ENCODE measurements at regions not wholly inside any gene's neighbourhood (a gene's known extent, or its start where the extent isn't known, plus 50 kb on each side); places are given as distances from the start of the nearest gene placed in this dataset.

DNA sequence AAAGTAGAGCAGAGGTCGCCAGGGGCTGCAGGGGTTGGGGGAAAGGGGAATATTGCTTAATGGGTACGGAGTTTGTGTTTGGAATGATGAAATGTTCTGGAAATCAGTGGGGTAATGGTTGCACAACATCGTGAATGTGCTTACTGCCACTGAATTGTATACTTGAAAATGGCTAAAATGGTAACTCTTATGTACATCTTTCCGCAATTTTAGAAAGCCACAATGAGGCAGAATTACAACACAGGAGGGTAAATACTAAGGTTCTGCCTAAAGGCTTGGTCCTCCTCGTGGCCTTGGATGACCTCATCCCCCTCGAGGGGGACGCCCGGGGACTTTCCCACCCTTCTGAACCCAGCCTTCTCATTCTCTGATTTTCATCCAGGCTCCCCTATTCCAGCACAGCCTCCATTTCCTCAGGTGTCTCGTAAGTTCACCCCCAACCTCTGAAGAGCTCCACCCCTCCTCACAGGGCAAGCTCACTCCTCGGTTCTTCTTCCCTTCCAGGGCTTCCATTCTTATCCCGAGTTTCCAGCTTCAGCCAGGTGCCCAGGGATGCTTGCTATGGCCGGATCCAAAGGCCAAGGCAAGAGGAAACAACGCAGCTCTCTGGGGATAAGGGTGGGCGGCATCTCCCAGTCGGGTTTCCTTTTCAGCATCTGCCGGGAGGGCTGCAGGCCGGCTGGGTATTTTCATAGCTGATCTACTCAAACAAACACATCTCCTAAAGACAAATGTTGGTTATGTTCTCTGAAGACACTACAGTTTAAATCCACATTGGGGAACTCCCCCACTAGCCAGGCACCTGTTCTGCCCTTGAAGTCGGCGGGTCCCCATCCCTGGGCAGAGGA is 71.3 kb upstream of the ACSL1 start:
- Histone ChIP-seq H3K4me1 (ENCODE audit: control insufficient read depth in 1 of 2, extremely low read depth in 1 of 2, insufficient read depth in 2 of 2, low read length in 2 of 2) (no peaks in the 10 kb centered on the region), H3K27me3 (replicated peaks in 1 of 2; ENCODE audit: control insufficient read depth in 2 of 2, extremely low read depth in 1 of 2, insufficient read depth in 2 of 2, low read length in 1 of 2) (peaks cover 0 to 25% of the 10 kb centered on the region in 2 experiments), H3K27ac (ENCODE audit: low read length) (no peak overlapping the region), H3K9me3 (no peaks in the 10 kb centered on the region), H3K36me3 (ENCODE audit: control insufficient read depth in 2 of 2, extremely low read depth in 1 of 2, insufficient read depth in 1 of 2, low read length in 1 of 2) (no peaks in the 10 kb centered on the region), H3K4me3 (ENCODE audit: control insufficient read depth in 1 of 2, extremely low read depth in 1 of 2, low read length in 1 of 2) (no peak overlapping the region)
- peaks cover 16 to 21% of the 10 kb centered on the region in 2 donors for H3K27me3 Mint-ChIP-seq
- no peak overlapping the region for H3K4me3 Mint-ChIP-seq
- POLR2A ChIA-PET = no interaction called here
- no peak overlapping the region for H3K27ac Mint-ChIP-seq
- no peaks in the 10 kb centered on the region for H3K36me3 Mint-ChIP-seq
- ATAC-seq (replicated peaks in 1 of 4) (no peak), DNase-seq (no peak)
- CTCF ChIA-PET = no interaction called here
- H3K9me3 Mint-ChIP-seq = peaks cover 0 to 6% (median 0%) of the 10 kb centered on the region in 3 donors
- H3K4me1 Mint-ChIP-seq = no peaks in the 10 kb centered on the region
- 72% methylated on average over 14 of the region's 19 CpGs for WGBS (ENCODE audit: insufficient coverage)

DNA sequence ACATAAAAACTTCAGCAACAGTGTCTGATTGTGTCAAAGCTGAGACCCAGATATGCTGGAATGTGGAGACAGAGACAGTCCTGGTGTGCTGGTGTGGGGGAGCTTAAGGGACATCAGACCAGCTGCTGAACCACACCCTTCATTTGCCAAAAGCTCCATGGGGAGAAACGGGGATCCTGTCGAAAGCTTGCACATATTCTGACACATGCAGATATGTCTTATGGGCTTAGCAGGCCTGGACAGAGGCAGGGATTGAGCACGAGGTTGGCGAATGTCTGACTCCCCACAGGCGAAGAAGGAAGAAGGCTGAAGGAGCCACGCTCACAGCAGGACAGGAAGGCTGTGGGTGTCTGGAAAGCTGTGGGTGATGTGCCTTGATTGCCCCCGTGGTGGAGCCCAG is 72.1 kb upstream of the ACSL1 start:
- ChIA-PET POLR2A (no interaction called here), CTCF (no interaction called here)
- Histone ChIP-seq H3K4me3 (ENCODE audit: control insufficient read depth in 1 of 2, extremely low read depth in 1 of 2, low read length in 1 of 2) (no peak overlapping the region), H3K9me3 (no peaks in the 10 kb centered on the region), H3K36me3 (ENCODE audit: control insufficient read depth in 2 of 2, extremely low read depth in 1 of 2, insufficient read depth in 1 of 2, low read length in 1 of 2) (no peaks in the 10 kb centered on the region), H3K27ac (ENCODE audit: low read length) (no peak overlapping the region), H3K4me1 (ENCODE audit: control insufficient read depth in 1 of 2, extremely low read depth in 1 of 2, insufficient read depth in 2 of 2, low read length in 2 of 2) (no peaks in the 10 kb centered on the region), H3K27me3 (replicated peaks in 1 of 2; ENCODE audit: control insufficient read depth in 2 of 2, extremely low read depth in 1 of 2, insufficient read depth in 2 of 2, low read length in 1 of 2) (peaks cover 0 to 25% of the 10 kb centered on the region in 2 experiments)
- ATAC-seq (replicated peaks in 1 of 4) (no peak), DNase-seq (no peak)
- Mint-ChIP-seq H3K9me3 (peaks cover 0 to 6% (median 0%) of the 10 kb centered on the region in 3 donors), H3K4me3 (no peak overlapping the region), H3K27me3 (peaks cover 16 to 21% of the 10 kb centered on the region in 2 donors), H3K36me3 (no peaks in the 10 kb centered on the region), H3K27ac (no peak overlapping the region), H3K4me1 (no peaks in the 10 kb centered on the region)
- 61% methylated on average over 6 of the region's 7 CpGs for WGBS (ENCODE audit: insufficient coverage)

DNA sequence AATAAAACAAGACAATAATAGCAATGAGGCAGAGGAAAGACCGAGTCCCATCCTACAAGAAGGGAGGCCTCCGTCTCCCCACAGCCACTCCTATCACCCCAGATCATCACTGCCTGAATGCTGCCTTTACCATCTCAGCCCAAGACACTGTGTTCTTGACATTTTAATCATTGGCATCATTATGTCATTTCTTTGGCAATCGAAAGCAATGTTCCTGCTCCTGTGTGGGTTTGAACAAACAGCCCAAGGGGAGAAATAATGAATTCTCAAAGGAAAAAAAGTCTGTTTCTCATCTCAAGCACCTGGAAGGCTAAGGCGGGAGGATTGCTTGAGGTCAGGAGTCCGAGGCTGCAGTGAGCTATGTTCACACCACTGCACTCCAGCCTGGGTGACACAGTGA is 73.0 kb upstream of the ACSL1 start:
- ATAC-seq (replicated peaks in 1 of 4) (no peak), DNase-seq (no peak)
- no peak overlapping the region for H3K27ac ChIP-seq (ENCODE audit: low read length)
- WGBS (ENCODE audit: insufficient coverage) = 91% methylated on average over 3 of the region's 5 CpGs
- H3K4me3 Mint-ChIP-seq = no peak overlapping the region
- no peaks in the 10 kb centered on the region for H3K4me1 Mint-ChIP-seq
- no peaks in the 10 kb centered on the region for H3K4me1 ChIP-seq (ENCODE audit: control insufficient read depth in 1 of 2, extremely low read depth in 1 of 2, insufficient read depth in 2 of 2, low read length in 2 of 2)
- ChIA-PET POLR2A (no interaction called here), CTCF (no interaction called here)
- H3K9me3 Mint-ChIP-seq = peaks cover 0 to 4% (median 0%) of the 10 kb centered on the region in 3 donors
- no peaks in the 10 kb centered on the region for H3K36me3 ChIP-seq (ENCODE audit: control insufficient read depth in 2 of 2, extremely low read depth in 1 of 2, insufficient read depth in 1 of 2, low read length in 1 of 2)
- H3K9me3 ChIP-seq = no peaks in the 10 kb centered on the region
- no peak overlapping the region for H3K27ac Mint-ChIP-seq
- peaks cover 0 to 25% of the 10 kb centered on the region in 2 experiments for H3K27me3 ChIP-seq (replicated peaks in 1 of 2; ENCODE audit: control insufficient read depth in 2 of 2, extremely low read depth in 1 of 2, insufficient read depth in 2 of 2, low read length in 1 of 2)
- H3K36me3 Mint-ChIP-seq = no peaks in the 10 kb centered on the region
- peaks cover 14 to 19% of the 10 kb centered on the region in 2 donors for H3K27me3 Mint-ChIP-seq
- no peak overlapping the region for H3K4me3 ChIP-seq (ENCODE audit: control insufficient read depth in 1 of 2, extremely low read depth in 1 of 2, low read length in 1 of 2)

DNA sequence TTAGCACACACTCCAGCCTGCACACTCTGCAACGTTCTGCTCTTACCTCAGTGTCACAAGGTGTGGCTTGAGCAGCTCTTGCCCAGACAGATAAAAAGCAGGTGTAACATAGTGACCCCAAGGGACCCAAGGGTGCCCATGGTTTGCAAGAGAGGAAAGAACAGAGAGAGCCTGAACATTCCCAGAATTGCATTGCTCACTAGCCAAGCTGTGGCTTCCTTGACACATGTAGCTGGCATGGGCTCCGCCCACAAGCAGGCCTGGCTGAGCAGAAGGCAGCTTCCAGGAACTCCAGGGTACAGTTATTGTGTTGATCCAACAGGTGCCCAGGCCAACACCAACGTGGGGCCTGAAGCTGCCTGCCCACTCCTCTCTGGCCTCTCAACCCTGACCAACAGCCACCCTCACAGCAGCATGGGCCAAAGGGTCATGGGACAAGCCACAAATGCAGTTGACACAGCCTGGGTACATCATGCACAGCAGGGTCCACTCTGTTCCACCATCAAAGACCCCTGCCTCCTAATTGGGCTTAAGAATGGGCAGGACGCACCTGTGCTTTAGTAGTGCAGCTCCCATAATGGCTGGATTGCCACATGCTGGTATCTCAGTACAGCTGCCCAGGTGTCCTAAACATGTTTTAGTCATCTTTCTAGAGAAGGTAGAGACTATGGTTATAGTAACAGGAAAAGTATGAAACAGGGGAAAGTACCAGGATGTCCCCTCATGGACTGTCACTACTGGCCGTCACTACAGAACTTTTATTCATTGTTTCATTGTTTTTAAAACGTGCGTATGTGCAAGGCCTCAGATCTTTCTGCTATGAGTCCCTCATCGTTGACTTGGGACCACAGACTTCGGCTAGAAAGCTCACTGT is 73.7 kb upstream of the ACSL1 start:
- H3K27ac ChIP-seq (ENCODE audit: low read length) = no peak overlapping the region
- DNase-seq (no peak), ATAC-seq (replicated peaks in 1 of 4) (no peak)
- H3K4me1 ChIP-seq (ENCODE audit: control insufficient read depth in 1 of 2, extremely low read depth in 1 of 2, insufficient read depth in 2 of 2, low read length in 2 of 2) = no peaks in the 10 kb centered on the region
- no peak overlapping the region for H3K4me3 ChIP-seq (ENCODE audit: control insufficient read depth in 1 of 2, extremely low read depth in 1 of 2, low read length in 1 of 2)
- Mint-ChIP-seq H3K36me3 (no peaks in the 10 kb centered on the region), H3K27ac (no peak overlapping the region), H3K27me3 (peaks cover 10 to 15% of the 10 kb centered on the region in 2 donors), H3K9me3 (no peaks in the 10 kb centered on the region), H3K4me3 (no peak overlapping the region), H3K4me1 (no peaks in the 10 kb centered on the region)
- CTCF ChIA-PET = no interaction called here
- WGBS (ENCODE audit: insufficient coverage) = 76% methylated on average over 9 of the region's 9 CpGs
- H3K36me3 ChIP-seq (ENCODE audit: control insufficient read depth in 2 of 2, extremely low read depth in 1 of 2, insufficient read depth in 1 of 2, low read length in 1 of 2) = no peaks in the 10 kb centered on the region
- H3K27me3 ChIP-seq (replicated peaks in 1 of 2; ENCODE audit: control insufficient read depth in 2 of 2, extremely low read depth in 1 of 2, insufficient read depth in 2 of 2, low read length in 1 of 2) = peaks cover 0 to 25% of the 10 kb centered on the region in 2 experiments
- no peaks in the 10 kb centered on the region for H3K9me3 ChIP-seq
- POLR2A ChIA-PET = no interaction called here

DNA sequence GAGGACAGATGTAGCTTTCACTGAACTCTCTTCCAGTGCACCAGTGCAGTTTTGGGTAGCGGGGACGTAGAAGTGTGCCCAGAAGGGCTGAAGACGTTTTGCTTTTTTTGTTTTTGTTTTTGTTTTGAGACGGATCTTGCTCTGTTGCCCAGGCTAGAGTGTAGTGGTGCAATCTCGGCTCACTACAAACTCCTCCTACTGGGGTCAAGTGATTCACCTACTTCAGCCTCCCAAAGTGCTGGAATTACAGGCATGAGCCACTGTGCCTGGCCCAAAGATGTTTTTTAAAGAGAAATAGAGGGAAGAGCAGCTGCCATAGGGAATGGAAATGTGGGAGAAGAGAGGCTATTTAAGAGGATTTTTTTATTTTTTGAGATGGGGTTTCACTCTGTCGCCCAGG is 74.4 kb upstream of the ACSL1 start:
- Histone ChIP-seq H3K27me3 (replicated peaks in 1 of 2; ENCODE audit: control insufficient read depth in 2 of 2, extremely low read depth in 1 of 2, insufficient read depth in 2 of 2, low read length in 1 of 2) (peaks cover 0 to 25% of the 10 kb centered on the region in 2 experiments), H3K27ac (ENCODE audit: low read length) (no peak overlapping the region), H3K9me3 (no peaks in the 10 kb centered on the region), H3K4me3 (ENCODE audit: control insufficient read depth in 1 of 2, extremely low read depth in 1 of 2, low read length in 1 of 2) (no peak overlapping the region), H3K4me1 (ENCODE audit: control insufficient read depth in 1 of 2, extremely low read depth in 1 of 2, insufficient read depth in 2 of 2, low read length in 2 of 2) (no peaks in the 10 kb centered on the region), H3K36me3 (ENCODE audit: control insufficient read depth in 2 of 2, extremely low read depth in 1 of 2, insufficient read depth in 1 of 2, low read length in 1 of 2) (no peaks in the 10 kb centered on the region)
- no peaks in the 10 kb centered on the region for H3K4me1 Mint-ChIP-seq
- no peak overlapping the region for H3K27ac Mint-ChIP-seq
- WGBS (ENCODE audit: insufficient coverage) = 100% methylated on average over 1 of the region's 6 CpGs
- DNase-seq = no peak
- no peaks in the 10 kb centered on the region for H3K9me3 Mint-ChIP-seq
- POLR2A ChIA-PET = no interaction called here
- no peaks in the 10 kb centered on the region for H3K36me3 Mint-ChIP-seq
- peaks cover 10 to 13% of the 10 kb centered on the region in 2 donors for H3K27me3 Mint-ChIP-seq
- no peak overlapping the region for H3K4me3 Mint-ChIP-seq
- no peak for ATAC-seq (replicated peaks in 1 of 4)
- CTCF ChIA-PET = no interaction called here

DNA sequence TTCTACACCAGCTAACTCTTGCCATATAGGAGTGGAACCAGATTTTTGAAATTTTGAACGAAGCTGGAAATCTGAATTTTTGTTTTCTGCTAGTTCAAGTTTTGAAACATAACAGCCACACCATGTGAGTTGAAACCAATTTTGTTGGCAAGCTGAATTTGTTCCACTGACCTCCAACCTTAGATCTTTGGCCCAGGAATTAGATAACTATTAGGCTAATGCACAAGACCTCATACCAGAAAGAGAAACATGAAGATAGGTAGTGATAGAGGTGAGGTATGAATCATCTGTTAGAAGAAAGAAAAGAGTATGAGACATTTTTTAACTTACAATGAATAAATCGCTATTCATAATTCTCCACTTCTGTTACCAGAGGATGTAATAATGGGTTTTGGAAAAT is 76.8 kb upstream of the ACSL1 start:
- H3K27ac ChIP-seq (ENCODE audit: low read length) = no peak overlapping the region
- peaks cover 0 to 2% of the 10 kb centered on the region in 2 donors for H3K27me3 Mint-ChIP-seq
- no peaks in the 10 kb centered on the region for H3K36me3 Mint-ChIP-seq
- no peak overlapping the region for H3K27ac Mint-ChIP-seq
- H3K4me1 ChIP-seq (ENCODE audit: control insufficient read depth in 1 of 2, extremely low read depth in 1 of 2, insufficient read depth in 2 of 2, low read length in 2 of 2) = no peaks in the 10 kb centered on the region
- no peak overlapping the region for H3K4me3 Mint-ChIP-seq
- POLR2A ChIA-PET = no interaction called here
- no peaks in the 10 kb centered on the region for H3K36me3 ChIP-seq (ENCODE audit: control insufficient read depth in 2 of 2, extremely low read depth in 1 of 2, insufficient read depth in 1 of 2, low read length in 1 of 2)
- CTCF ChIA-PET = no interaction called here
- no peak overlapping the region for H3K4me3 ChIP-seq (ENCODE audit: control insufficient read depth in 1 of 2, extremely low read depth in 1 of 2, low read length in 1 of 2)
- ATAC-seq (replicated peaks in 1 of 4) (no peak), DNase-seq (no peak)
- H3K27me3 ChIP-seq (replicated peaks in 1 of 2; ENCODE audit: control insufficient read depth in 2 of 2, extremely low read depth in 1 of 2, insufficient read depth in 2 of 2, low read length in 1 of 2) = peaks cover 0 to 15% of the 10 kb centered on the region in 2 experiments
- H3K9me3 ChIP-seq = no peaks in the 10 kb centered on the region
- H3K9me3 Mint-ChIP-seq = no peaks in the 10 kb centered on the region
- H3K4me1 Mint-ChIP-seq = peaks cover 0 to under 1% (median 0%) of the 10 kb centered on the region in 3 donors
- WGBS (ENCODE audit: insufficient coverage) = no CpG with 5 or more reads among the region's 2 CpGs
